ENCODE measurements at regions not wholly inside any gene's neighbourhood (a gene's known extent, or its start where the extent isn't known, plus 50 kb on each side); places are given as distances from the start of the nearest gene placed in this dataset.
A peak's percentile ranks its signal among the peaks of the same experiment; 100 is the strongest.

- TF ChIP-seq EZH2 (IDR thresholded peaks at IDR 0.05; ENCODE audit: low read depth, unreplicated experiment): no peak
- TF ChIP-seq CTCF (conservative IDR thresholded peaks at IDR 0.05; ENCODE audit: low read depth in 2 of 2): peak in 1 of 2 experiments; percentile 39; a peak in 2 of 4 replicates
- TF ChIP-seq STAT1 (IDR thresholded peaks at IDR 0.05; ENCODE audit: unreplicated experiment): no peak
- TF ChIP-seq REST (IDR thresholded peaks at IDR 0.05; ENCODE audit: unreplicated experiment): no peak
- no peak for TF ChIP-seq POLR2AphosphoS5 (IDR thresholded peaks at IDR 0.05; ENCODE audit: low read depth)
These were observed 120.8 kb upstream of the KCNE2 start for GRCh38 chr21:34242973-34243372.

Data from GM23338 (cell line).